ENCODE measurements at regions not wholly inside any gene's neighbourhood (a gene's known extent, or its start where the extent isn't known, plus 50 kb on each side); places are given as distances from the start of the nearest gene placed in this dataset.

- H3K9me3 ChIP-seq (ENCODE audit: low read depth, low read length, poor library complexity, severe bottlenecking): peaks cover 40% of the 10 kb centered on the region
- H3K27me3 ChIP-seq (replicated peaks; ENCODE audit: insufficient read depth, low read depth, low read length, poor library complexity): no peaks in the 10 kb centered on the region
- no peak overlapping the region for H3K27ac ChIP-seq (ENCODE audit: low read depth, low read length, poor library complexity, severe bottlenecking)
- BruUV-seq (replicated peaks): no TSS peak
- no peak overlapping the region for H3K4me3 ChIP-seq (ENCODE audit: low read depth, low read length, poor library complexity, severe bottlenecking)
- no peak for DNase-seq (ENCODE audit: low spot score)
- no peaks in the 10 kb centered on the region for H3K36me3 ChIP-seq (ENCODE audit: insufficient read depth, low read length, poor library complexity, severe bottlenecking)
- intact Hi-C loops (cut with micrococcal nuclease; ENCODE audit: unreplicated experiment): no loop called here
- ChIA-PET POLR2A (ENCODE audit: low non-redundant PET) (no interaction called here), CTCF (no interaction called here)
- no peaks in the 10 kb centered on the region for H3K4me1 ChIP-seq (ENCODE audit: insufficient read depth, low read length, poor library complexity, severe bottlenecking)
- TF ChIP-seq CTCF (conservative IDR thresholded peaks at IDR 0.05; ENCODE audit: low read depth, low read length): no peak
- no peak for TF ChIP-seq EZH2 (IDR thresholded peaks at IDR 0.05; ENCODE audit: borderline replicate concordance, low read depth, low read length, poor library complexity, severe bottlenecking)
These were observed 54.9 kb upstream of the NAMPT start for GRCh38 chr7:106339513-106340246.

DNA sequence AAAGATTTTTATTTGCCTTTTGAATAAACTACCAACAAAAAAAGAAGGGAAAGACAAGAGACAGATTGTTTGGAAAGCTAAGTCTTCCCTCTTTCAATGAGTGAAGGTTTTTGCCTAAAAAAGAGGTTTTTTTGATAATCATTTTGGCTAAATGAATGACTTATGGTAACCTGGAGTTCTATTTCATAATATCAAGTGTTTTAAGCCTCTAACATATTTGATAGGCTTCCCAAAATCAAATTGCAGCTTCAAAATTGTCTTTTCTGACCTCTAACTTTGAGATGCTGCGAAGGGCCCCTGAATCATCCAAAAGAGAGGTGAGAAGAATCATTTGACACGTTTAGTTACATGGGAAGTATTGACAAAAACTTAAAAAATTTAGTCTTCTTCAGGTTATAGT lies 53.0 kb upstream of the NAMPT start:
- peaks cover 35% of the 10 kb centered on the region for H3K9me3 ChIP-seq (ENCODE audit: low read depth, low read length, poor library complexity, severe bottlenecking)
- no peaks in the 10 kb centered on the region for H3K4me1 ChIP-seq (ENCODE audit: insufficient read depth, low read length, poor library complexity, severe bottlenecking)
- no peak overlapping the region for H3K27ac ChIP-seq (ENCODE audit: low read depth, low read length, poor library complexity, severe bottlenecking)
- intact Hi-C loops (cut with micrococcal nuclease; ENCODE audit: unreplicated experiment): no loop called here
- ChIA-PET POLR2A (ENCODE audit: low non-redundant PET) (no interaction called here), CTCF (no interaction called here)
- no peak overlapping the region for H3K4me3 ChIP-seq (ENCODE audit: low read depth, low read length, poor library complexity, severe bottlenecking)
- no peaks in the 10 kb centered on the region for H3K36me3 ChIP-seq (ENCODE audit: insufficient read depth, low read length, poor library complexity, severe bottlenecking)
- no peak for TF ChIP-seq CTCF (conservative IDR thresholded peaks at IDR 0.05; ENCODE audit: low read depth, low read length)
- TF ChIP-seq EZH2 (IDR thresholded peaks at IDR 0.05; ENCODE audit: borderline replicate concordance, low read depth, low read length, poor library complexity, severe bottlenecking): no peak
- no TSS peak for BruUV-seq (replicated peaks)
- no peaks in the 10 kb centered on the region for H3K27me3 ChIP-seq (replicated peaks; ENCODE audit: insufficient read depth, low read depth, low read length, poor library complexity)
- DNase-seq (ENCODE audit: low spot score): no peak

GRCh38 chr7:106335814-106336213 lies 51.0 kb upstream of the NAMPT start:
- no peak for DNase-seq (ENCODE audit: low spot score)
- BruUV-seq (replicated peaks): no TSS peak
- ChIA-PET POLR2A (ENCODE audit: low non-redundant PET) (no interaction called here), CTCF (no interaction called here)
- Histone ChIP-seq H3K4me1 (ENCODE audit: insufficient read depth, low read length, poor library complexity, severe bottlenecking) (no peaks in the 10 kb centered on the region), H3K4me3 (ENCODE audit: low read depth, low read length, poor library complexity, severe bottlenecking) (no peak overlapping the region), H3K9me3 (ENCODE audit: low read depth, low read length, poor library complexity, severe bottlenecking) (peaks cover 27% of the 10 kb centered on the region), H3K27me3 (replicated peaks; ENCODE audit: insufficient read depth, low read depth, low read length, poor library complexity) (no peaks in the 10 kb centered on the region), H3K27ac (ENCODE audit: low read depth, low read length, poor library complexity, severe bottlenecking) (no peak overlapping the region), H3K36me3 (ENCODE audit: insufficient read depth, low read length, poor library complexity, severe bottlenecking) (no peaks in the 10 kb centered on the region)
- intact Hi-C loops (cut with micrococcal nuclease; ENCODE audit: unreplicated experiment): no loop called here
- TF ChIP-seq CTCF (conservative IDR thresholded peaks at IDR 0.05; ENCODE audit: low read depth, low read length): no peak
- no peak for TF ChIP-seq EZH2 (IDR thresholded peaks at IDR 0.05; ENCODE audit: borderline replicate concordance, low read depth, low read length, poor library complexity, severe bottlenecking)

Data from A673 (cell line).